PC-9 (cell line): ENCODE measurements at regions not wholly inside any gene's neighbourhood (a gene's known extent, or its start where the extent isn't known, plus 50 kb on each side); places are given as distances from the start of the nearest gene placed in this dataset.
A peak's percentile ranks its signal among the peaks of the same experiment; 100 is the strongest.

Source experiments
- BruUV-seq: library from RNA; stranded (reverse); fragments of 400-500 nt; replicated peaks from 2 replicates; lab custom pipeline; 2021; lab: Mats Ljungman, UMichigan
- CTCF ChIA-PET: fragments of 300-600 bp; sonication (Branson Sonifier 250); formaldehyde crosslinking; loops from one replicate; lab custom pipeline; 2022; ENCODE audit warnings: antibody characterized with exemption; lab: Charles Lee
- POLR2A ChIA-PET: fragments of 300-600 bp; sonication (Branson Sonifier 250); formaldehyde crosslinking; loops from one replicate; lab custom pipeline; 2022; ENCODE audit warnings: antibody characterized with exemption; ENCODE audit not compliant: unreplicated experiment; lab: Charles Lee
- DNase-seq, 2 experiments: peaks; one replicate each; pipeline versions ENCODE4 v3.0.0 to v3.0.0-alpha.2; 2015 to 2022; ENCODE audit warnings: mixed read lengths in 1 of 2
- H2AFZ ChIP-seq: fragments of 200-600 bp; sonication (generic); 2 replicates; pipeline ENCODE4 v1.8.1; 2017; ENCODE audit warnings: antibody characterized with exemption
- H3F3A ChIP-seq: fragments of 200-600 bp; sonication (generic); 2 replicates; pipeline ENCODE4 v1.8.1; 2017; ENCODE audit warnings: antibody characterized with exemption, mild to moderate bottlenecking, low read depth; ENCODE audit not compliant: insufficient read depth
- H3K27ac ChIP-seq: fragments of 200-600 bp; sonication (generic); 2 replicates; pipeline ENCODE4 v1.6.1; 2016; ENCODE audit warnings: mixed run types
- H3K27me3 ChIP-seq: fragments of 200-600 bp; sonication (generic); 2 replicates; pipeline ENCODE4 v1.6.1; 2016; ENCODE audit warnings: low read depth, mixed run types; ENCODE audit not compliant: insufficient read depth
- H3K36me3 ChIP-seq: fragments of 200-600 bp; sonication (generic); 2 replicates; pipeline ENCODE4 v1.6.1; 2016; ENCODE audit warnings: low read depth, mixed run types
- H3K4me1 ChIP-seq: fragments of 200-600 bp; sonication (generic); replicated peaks from 2 replicates; pipeline ENCODE4 v1.6.1; 2016; ENCODE audit warnings: mixed run types; ENCODE audit not compliant: insufficient read depth
- H3K4me2 ChIP-seq: fragments of 200-600 bp; sonication (generic); 2 replicates; pipeline ENCODE4 v1.6.1; 2017; ENCODE audit warnings: mixed run types
- H3K4me3 ChIP-seq: fragments of 200-600 bp; sonication (generic); 2 replicates; pipeline ENCODE4 v1.6.1; 2016; ENCODE audit warnings: mixed run types
- H3K79me2 ChIP-seq: fragments of 200-600 bp; sonication (generic); 2 replicates; pipeline ENCODE4 v1.6.1; 2017; ENCODE audit warnings: low read depth, mixed run types
- H3K9me2 ChIP-seq: fragments of 200-600 bp; sonication (generic); 2 replicates; pipeline ENCODE4 v1.8.1; 2017; ENCODE audit warnings: mild to moderate bottlenecking; ENCODE audit not compliant: insufficient read depth
- H3K9me3 ChIP-seq: fragments of 200-600 bp; sonication (generic); 2 replicates; pipeline ENCODE4 v1.8.1; 2016; ENCODE audit warnings: low read depth; ENCODE audit not compliant: insufficient read depth
- H4K20me1 ChIP-seq: fragments of 200-600 bp; sonication (generic); 2 replicates; pipeline ENCODE4 v1.8.1; 2017; ENCODE audit not compliant: insufficient read depth
- CTCF ChIP-seq: fragments of 200-600 bp; sonication (generic); conservative IDR thresholded peaks from 2 replicates; pipeline ENCODE4 v1.6.1; 2017; ENCODE audit warnings: mixed run types, antibody characterized with exemption, mild to moderate bottlenecking, moderate library complexity
- EZH2 ChIP-seq: fragments of 200-600 bp; sonication (generic); IDR thresholded peaks from 2 replicates; pipeline ENCODE4 v1.8.0; 2017; ENCODE audit warnings: antibody characterized with exemption, low read depth
- intact Hi-C: fragments of 100-400 bp; cut with micrococcal nuclease; formaldehyde crosslinking; loops from one replicate; pipeline ENCODE4 v1.10.0; 2022; ENCODE audit not compliant: unreplicated experiment

DNA sequence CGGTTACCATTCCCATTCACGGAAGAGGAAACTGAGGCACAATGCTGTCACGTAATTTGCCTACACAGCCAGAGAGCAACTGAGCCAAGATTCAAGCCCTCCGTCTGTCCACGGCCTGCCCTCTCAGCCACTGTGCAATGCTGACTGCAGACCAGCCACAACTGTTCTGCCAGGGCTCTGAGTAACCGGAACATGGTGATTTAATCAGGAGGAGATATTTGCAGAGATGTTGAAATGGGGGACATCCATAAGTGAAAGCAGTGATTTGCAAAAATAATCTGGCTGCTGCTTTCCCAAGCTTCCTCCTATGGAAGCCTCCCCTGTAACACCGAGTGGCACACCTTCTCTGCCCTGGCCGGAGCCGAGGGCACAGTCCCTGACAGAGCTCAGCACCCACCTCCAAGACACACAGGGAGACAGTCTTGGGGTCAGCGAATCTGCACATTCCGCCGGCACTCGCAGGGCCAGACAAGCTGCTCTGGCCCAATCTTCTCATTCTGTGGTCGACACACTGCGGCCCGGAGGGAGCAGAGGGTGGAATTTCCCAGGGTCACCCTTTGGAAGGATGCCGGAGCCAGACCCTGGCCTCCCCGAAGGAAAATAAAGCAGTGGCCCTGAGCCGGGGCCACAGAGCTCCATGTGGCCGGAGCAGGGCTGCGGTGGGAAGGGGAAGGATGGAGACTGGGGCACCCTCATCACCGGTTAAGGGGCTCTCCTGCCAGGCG, 158.2 kb upstream of the DIO3 start:
- H3K27me3 ChIP-seq = no peaks in the 10 kb centered on the region
- H3K36me3 ChIP-seq = no peaks in the 10 kb centered on the region
- H3K4me3 ChIP-seq = no peak overlapping the region
- CTCF ChIA-PET = no interaction called here
- H3K4me2 ChIP-seq = no peak overlapping the region
- TF ChIP-seq CTCF = no peak
- TF ChIP-seq EZH2 = no peak
- no peak for DNase-seq
- no peaks in the 10 kb centered on the region for H3K79me2 ChIP-seq
- POLR2A ChIA-PET = interaction anchor here (0.5 kb wide), 1 partner anchor 138 kb away, joined by 3 read pairs; no protein-coding TSS in a partner anchor
- no TSS peak for BruUV-seq
- H3F3A ChIP-seq = peaks cover 18% of the 10 kb centered on the region
- intact Hi-C loops = no loop called here
- H3K27ac ChIP-seq = no peak overlapping the region
- peaks cover 44% of the 10 kb centered on the region for H3K4me1 ChIP-seq
- no peaks in the 10 kb centered on the region for H4K20me1 ChIP-seq
- H2AFZ ChIP-seq = no peak overlapping the region
- no peaks in the 10 kb centered on the region; the same call in 1 of the 2 replicates for H3K9me2 ChIP-seq
- no peaks in the 10 kb centered on the region for H3K9me3 ChIP-seq

DNA sequence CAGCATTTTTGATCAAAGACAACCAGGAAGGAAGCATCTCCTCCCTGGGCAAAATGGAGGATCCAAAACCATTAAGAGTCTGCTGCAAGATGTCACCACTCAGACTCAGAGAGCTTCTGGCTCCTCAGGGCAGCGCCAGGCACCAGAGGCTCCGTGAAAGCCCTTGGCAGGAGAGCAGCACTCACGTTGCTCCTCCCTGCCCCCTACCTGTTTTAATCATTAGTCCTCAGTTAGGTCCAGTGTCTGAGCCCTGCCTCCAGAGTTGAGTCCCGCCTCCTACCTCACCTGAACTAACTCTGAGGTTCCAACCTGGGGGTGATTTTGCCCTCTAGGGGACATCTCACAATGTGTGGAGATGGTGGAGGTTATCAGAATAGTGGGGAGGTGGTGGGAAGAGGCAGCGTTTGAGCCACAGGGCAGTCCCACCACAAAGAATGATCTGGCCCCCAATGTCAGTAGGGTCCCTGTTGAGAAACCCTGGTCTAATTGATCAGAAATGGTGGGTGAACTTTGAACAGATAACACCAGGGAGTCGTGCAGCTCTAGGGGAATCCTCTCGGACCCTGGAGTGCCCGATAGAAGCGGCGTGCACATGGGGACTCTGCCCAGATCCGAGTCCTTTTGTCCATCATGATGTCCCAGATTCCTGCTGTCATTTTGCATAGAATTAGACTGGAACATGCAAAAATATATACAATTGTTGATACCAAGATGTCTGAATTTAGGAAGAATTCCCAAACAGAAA, 156.7 kb upstream of the DIO3 start:
- H3K36me3 ChIP-seq = no peaks in the 10 kb centered on the region
- no peak for DNase-seq
- 0 out of 2 replicates have a peak overlapping the region, but pooled peaks have one; percentile 59 for H3K4me2 ChIP-seq
- H4K20me1 ChIP-seq = no peaks in the 10 kb centered on the region
- CTCF ChIA-PET = no interaction called here
- no peak overlapping the region for H3K27ac ChIP-seq
- TF ChIP-seq EZH2 (no peak), CTCF (no peak)
- intact Hi-C loops = no loop called here
- no peak overlapping the region for H3K4me3 ChIP-seq
- peaks cover 52% of the 10 kb centered on the region for H3K4me1 ChIP-seq
- no peaks in the 10 kb centered on the region for H3K27me3 ChIP-seq
- H3K9me2 ChIP-seq = no peaks in the 10 kb centered on the region
- BruUV-seq = no TSS peak
- no peak overlapping the region for H2AFZ ChIP-seq
- H3K9me3 ChIP-seq = no peaks in the 10 kb centered on the region
- peaks cover 30% of the 10 kb centered on the region for H3F3A ChIP-seq
- POLR2A ChIA-PET = no interaction called here
- H3K79me2 ChIP-seq = no peaks in the 10 kb centered on the region

GRCh38 chr14:101405171-101405883, 156.0 kb upstream of the DIO3 start:
- CTCF ChIA-PET = no interaction called here
- no peaks in the 10 kb centered on the region for H3K9me2 ChIP-seq
- H3K36me3 ChIP-seq = no peaks in the 10 kb centered on the region
- peak overlapping the region; percentile 59 for H3K4me2 ChIP-seq
- H2AFZ ChIP-seq = no peak overlapping the region
- peaks cover 30% of the 10 kb centered on the region for H3F3A ChIP-seq
- intact Hi-C loops = no loop called here
- POLR2A ChIA-PET = no interaction called here
- 0 out of 2 replicates have a peak overlapping the region, but pooled peaks have one; percentile 1 for H3K27ac ChIP-seq
- no peak overlapping the region for H3K4me3 ChIP-seq
- no peaks in the 10 kb centered on the region for H3K79me2 ChIP-seq
- DNase-seq = peak in 1 of 2 experiments; percentile 89
- peaks cover 55% of the 10 kb centered on the region for H3K4me1 ChIP-seq
- H3K9me3 ChIP-seq = no peaks in the 10 kb centered on the region
- no peak for TF ChIP-seq CTCF
- no peak for TF ChIP-seq EZH2
- H4K20me1 ChIP-seq = no peaks in the 10 kb centered on the region
- BruUV-seq = no TSS peak
- H3K27me3 ChIP-seq = no peaks in the 10 kb centered on the region
